SK-N-SH treated with all-trans-retinoic acid at 6 μM for 48 hours (cell line): ENCODE measurements at regions not wholly inside any gene's neighbourhood (a gene's known extent, or its start where the extent isn't known, plus 50 kb on each side); places are given as distances from the start of the nearest gene placed in this dataset.

Experiments used
- ATAC-seq: fragments of 200-7000 bp; cut with Tn5 transposase; 3 replicates; pipeline ENCODE4 v1.9.1; 2020; ENCODE audit warnings: mild to moderate bottlenecking, moderate library complexity
- ARNTL ChIP-seq: fragments of 450-650 bp; formaldehyde crosslinking; IDR thresholded peaks from 2 replicates; pipeline ENCODE4 v1.5.0; 2020; ENCODE audit warnings: low read depth, mild to moderate bottlenecking, moderate library complexity, borderline replicate concordance
- BACH2 ChIP-seq: fragments of 250-450 bp; sonication (Bioruptor Pico); IDR thresholded peaks from 2 replicates; pipeline ENCODE4 v1.9.0; 2021; ENCODE audit warnings: mild to moderate bottlenecking, borderline replicate concordance
- CSDC2 ChIP-seq: fragments of 250-450 bp; sonication (Bioruptor Pico); IDR thresholded peaks from 2 replicates; pipeline ENCODE4 v1.5.0; 2020; ENCODE audit warnings: mild to moderate bottlenecking, moderate library complexity
- ESRRG ChIP-seq: fragments of 250-450 bp; sonication (Bioruptor Pico); IDR thresholded peaks from 2 replicates; pipeline ENCODE4 v1.6.1; 2021; ENCODE audit warnings: mild to moderate bottlenecking
- GLIS3 ChIP-seq: fragments of 250-450 bp; sonication (Bioruptor Pico); IDR thresholded peaks from 2 replicates; pipeline ENCODE4 v1.5.0; 2020; ENCODE audit warnings: mild to moderate bottlenecking, moderate library complexity
- ISL1 ChIP-seq: fragments of 250-450 bp; sonication (Bioruptor Pico); IDR thresholded peaks from 2 replicates; pipeline ENCODE4 v2.1.2; 2022; ENCODE audit warnings: mild to moderate bottlenecking, moderate library complexity
- OSR1 ChIP-seq: fragments of 250-450 bp; sonication (Bioruptor Pico); IDR thresholded peaks from 2 replicates; pipeline ENCODE4 v1.8.0; 2022; ENCODE audit warnings: moderate library complexity, mild to moderate bottlenecking, inconsistent platforms
- PPARA ChIP-seq: fragments of 250-450 bp; sonication (Bioruptor Pico); IDR thresholded peaks from 2 replicates; pipeline ENCODE4 v1.5.0; 2020; ENCODE audit warnings: mild to moderate bottlenecking, borderline replicate concordance
- RARB ChIP-seq: fragments of 250-450 bp; sonication (Bioruptor Pico); IDR thresholded peaks from 2 replicates; pipeline ENCODE4 v1.8.0; 2021; ENCODE audit warnings: mild to moderate bottlenecking, moderate library complexity
- SNAI2 ChIP-seq: fragments of 250-450 bp; sonication (Bioruptor Pico); IDR thresholded peaks from 2 replicates; pipeline ENCODE4 v1.5.0; 2020; ENCODE audit warnings: mild to moderate bottlenecking, moderate library complexity
- TCF4 ChIP-seq: fragments of 250-450 bp; sonication (Bioruptor Pico); IDR thresholded peaks from 2 replicates; pipeline ENCODE4 v1.8.0; 2021; ENCODE audit warnings: mild to moderate bottlenecking, moderate library complexity, borderline replicate concordance
- TOX ChIP-seq: fragments of 250-450 bp; sonication (Bioruptor Pico); IDR thresholded peaks from 2 replicates; pipeline ENCODE4 v1.8.0; 2021; ENCODE audit warnings: mild to moderate bottlenecking, moderate library complexity, borderline replicate concordance
- ZC3H10 ChIP-seq: fragments of 250-450 bp; sonication (Bioruptor Pico); IDR thresholded peaks from 2 replicates; pipeline ENCODE4 v1.5.1; 2021; ENCODE audit warnings: mild to moderate bottlenecking, moderate library complexity
- ZFP3 ChIP-seq: fragments of 250-450 bp; sonication (Bioruptor Pico); IDR thresholded peaks from 2 replicates; pipeline ENCODE4 v1.5.0; 2020; ENCODE audit warnings: mild to moderate bottlenecking, moderate library complexity
- ZFP30 ChIP-seq: fragments of 450-650 bp; formaldehyde crosslinking; IDR thresholded peaks from 2 replicates; pipeline ENCODE4 v1.5.0; 2022; ENCODE audit warnings: mild to moderate bottlenecking, moderate library complexity
- ZNF565 ChIP-seq: fragments of 450-650 bp; formaldehyde crosslinking; conservative IDR thresholded peaks from 2 replicates; pipeline ENCODE4 v1.5.0; 2020; ENCODE audit warnings: low read depth, mild to moderate bottlenecking, moderate library complexity
- ZNF70 ChIP-seq: fragments of 450-650 bp; formaldehyde crosslinking; IDR thresholded peaks from 2 replicates; pipeline ENCODE4 v1.5.0; 2020; ENCODE audit warnings: mild to moderate bottlenecking, moderate library complexity
- ZNF8 ChIP-seq: fragments of 450-650 bp; formaldehyde crosslinking; IDR thresholded peaks from 2 replicates; pipeline ENCODE4 v1.5.0; 2020; ENCODE audit warnings: mild to moderate bottlenecking, moderate library complexity
- TF ChIP-seq, protein P1 (sequence below): fragments of 250-450 bp; sonication (Bioruptor Pico); IDR thresholded peaks from 2 replicates; pipeline ENCODE4 v1.5.0; 2020; ENCODE audit warnings: mild to moderate bottlenecking, moderate library complexity
- TF ChIP-seq, protein P2 (sequence below): fragments of 250-450 bp; sonication (Bioruptor Pico); IDR thresholded peaks from 2 replicates; pipeline ENCODE4 v1.8.0; 2021; ENCODE audit warnings: low read depth, mild to moderate bottlenecking, moderate library complexity, borderline replicate concordance
- TF ChIP-seq, protein P3 (sequence below): fragments of 250-450 bp; sonication (Bioruptor Pico); IDR thresholded peaks from 2 replicates; pipeline ENCODE4 v1.5.1; 2020; ENCODE audit warnings: low read depth, mild to moderate bottlenecking, moderate library complexity
- TF ChIP-seq, protein P4 (sequence below): fragments of 250-450 bp; sonication (Bioruptor Pico); IDR thresholded peaks from 2 replicates; pipeline ENCODE4 v1.8.0; 2020; ENCODE audit warnings: mild to moderate bottlenecking, moderate library complexity, borderline replicate concordance
- TF ChIP-seq, protein P5 (sequence below): fragments of 250-450 bp; sonication (Bioruptor Pico); IDR thresholded peaks from 2 replicates; pipeline ENCODE4 v1.5.1; 2021; ENCODE audit warnings: mild to moderate bottlenecking, moderate library complexity

DNA sequence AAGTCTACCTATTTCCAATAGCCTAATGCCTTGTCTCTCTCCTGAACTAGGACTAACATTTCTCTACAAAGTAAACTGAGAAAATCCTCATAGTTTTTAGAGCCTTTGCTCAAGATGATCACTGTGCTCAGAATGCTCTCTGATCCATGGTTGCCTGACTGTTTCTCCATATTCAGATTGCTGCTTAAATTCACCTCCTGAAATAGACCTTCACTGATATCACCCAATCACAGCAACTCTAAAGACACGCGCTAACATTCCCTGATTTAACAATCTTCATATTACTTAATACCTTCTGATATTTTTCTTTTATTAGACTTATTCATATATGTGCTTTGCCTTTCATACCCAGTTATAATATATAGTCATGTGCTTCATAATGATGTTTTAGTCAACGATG, 148.9 kb upstream of the SP4 start:
- no peak for TF ChIP-seq OSR1 (CRISPR knock-in tag)
- no peak for TF ChIP-seq ZFP3 (CRISPR knock-in tag)
- TF ChIP-seq ZNF70 (CRISPR knock-in tag): peak; percentile 94
- no peak for TF ChIP-seq PPARA (CRISPR knock-in tag)
- no peak for TF ChIP-seq RARB (CRISPR knock-in tag)
- TF ChIP-seq, protein P1, sequence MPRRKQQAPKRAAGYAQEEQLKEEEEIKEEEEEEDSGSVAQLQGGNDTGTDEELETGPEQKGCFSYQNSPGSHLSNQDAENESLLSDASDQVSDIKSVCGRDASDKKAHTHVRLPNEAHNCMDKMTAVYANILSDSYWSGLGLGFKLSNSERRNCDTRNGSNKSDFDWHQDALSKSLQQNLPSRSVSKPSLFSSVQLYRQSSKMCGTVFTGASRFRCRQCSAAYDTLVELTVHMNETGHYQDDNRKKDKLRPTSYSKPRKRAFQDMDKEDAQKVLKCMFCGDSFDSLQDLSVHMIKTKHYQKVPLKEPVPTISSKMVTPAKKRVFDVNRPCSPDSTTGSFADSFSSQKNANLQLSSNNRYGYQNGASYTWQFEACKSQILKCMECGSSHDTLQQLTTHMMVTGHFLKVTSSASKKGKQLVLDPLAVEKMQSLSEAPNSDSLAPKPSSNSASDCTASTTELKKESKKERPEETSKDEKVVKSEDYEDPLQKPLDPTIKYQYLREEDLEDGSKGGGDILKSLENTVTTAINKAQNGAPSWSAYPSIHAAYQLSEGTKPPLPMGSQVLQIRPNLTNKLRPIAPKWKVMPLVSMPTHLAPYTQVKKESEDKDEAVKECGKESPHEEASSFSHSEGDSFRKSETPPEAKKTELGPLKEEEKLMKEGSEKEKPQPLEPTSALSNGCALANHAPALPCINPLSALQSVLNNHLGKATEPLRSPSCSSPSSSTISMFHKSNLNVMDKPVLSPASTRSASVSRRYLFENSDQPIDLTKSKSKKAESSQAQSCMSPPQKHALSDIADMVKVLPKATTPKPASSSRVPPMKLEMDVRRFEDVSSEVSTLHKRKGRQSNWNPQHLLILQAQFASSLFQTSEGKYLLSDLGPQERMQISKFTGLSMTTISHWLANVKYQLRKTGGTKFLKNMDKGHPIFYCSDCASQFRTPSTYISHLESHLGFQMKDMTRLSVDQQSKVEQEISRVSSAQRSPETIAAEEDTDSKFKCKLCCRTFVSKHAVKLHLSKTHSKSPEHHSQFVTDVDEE (CRISPR knock-in tag): no peak
- ATAC-seq: no peak

DNA sequence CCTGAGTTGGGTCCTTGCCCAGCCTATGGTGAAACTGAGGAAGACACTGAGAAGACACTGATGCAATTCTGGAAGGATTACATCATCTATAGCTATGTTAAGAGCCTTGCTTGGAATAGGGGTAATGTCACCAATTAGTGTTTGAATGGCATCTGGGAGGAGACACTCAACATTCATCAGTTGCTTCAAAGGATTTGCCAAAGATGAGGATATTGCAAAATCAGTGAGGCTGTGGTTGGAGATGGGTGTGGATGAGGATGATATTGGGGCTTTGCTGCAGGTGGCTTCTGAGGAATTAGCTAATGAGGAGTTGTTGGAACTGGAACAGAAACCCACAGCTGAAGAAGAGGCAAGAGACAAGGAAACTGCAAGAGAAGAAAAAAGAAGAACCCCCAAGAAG, 146.7 kb upstream of the SP4 start:
- ATAC-seq: no peak
- TF ChIP-seq ZNF70 (CRISPR knock-in tag) (no peak), ZC3H10 (CRISPR knock-in tag) (no peak), ZNF8 (CRISPR knock-in tag) (no peak), GLIS3 (CRISPR knock-in tag) (no peak), ISL1 (CRISPR knock-in tag) (no peak), ESRRG (no peak), TOX (no peak), RARB (CRISPR knock-in tag) (no peak), SNAI2 (CRISPR knock-in tag) (no peak), ZNF565 (CRISPR knock-in tag) (no peak), BACH2 (CRISPR knock-in tag) (no peak)
- TF ChIP-seq, protein P2, sequence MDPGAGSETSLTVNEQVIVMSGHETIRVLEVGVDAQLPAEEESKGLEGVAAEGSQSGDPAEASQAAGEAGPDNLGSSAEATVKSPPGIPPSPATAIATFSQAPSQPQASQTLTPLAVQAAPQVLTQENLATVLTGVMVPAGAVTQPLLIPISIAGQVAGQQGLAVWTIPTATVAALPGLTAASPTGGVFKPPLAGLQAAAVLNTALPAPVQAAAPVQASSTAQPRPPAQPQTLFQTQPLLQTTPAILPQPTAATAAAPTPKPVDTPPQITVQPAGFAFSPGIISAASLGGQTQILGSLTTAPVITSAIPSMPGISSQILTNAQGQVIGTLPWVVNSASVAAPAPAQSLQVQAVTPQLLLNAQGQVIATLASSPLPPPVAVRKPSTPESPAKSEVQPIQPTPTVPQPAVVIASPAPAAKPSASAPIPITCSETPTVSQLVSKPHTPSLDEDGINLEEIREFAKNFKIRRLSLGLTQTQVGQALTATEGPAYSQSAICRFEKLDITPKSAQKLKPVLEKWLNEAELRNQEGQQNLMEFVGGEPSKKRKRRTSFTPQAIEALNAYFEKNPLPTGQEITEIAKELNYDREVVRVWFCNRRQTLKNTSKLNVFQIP (CRISPR knock-in tag): no peak
- TF ChIP-seq, protein P3, sequence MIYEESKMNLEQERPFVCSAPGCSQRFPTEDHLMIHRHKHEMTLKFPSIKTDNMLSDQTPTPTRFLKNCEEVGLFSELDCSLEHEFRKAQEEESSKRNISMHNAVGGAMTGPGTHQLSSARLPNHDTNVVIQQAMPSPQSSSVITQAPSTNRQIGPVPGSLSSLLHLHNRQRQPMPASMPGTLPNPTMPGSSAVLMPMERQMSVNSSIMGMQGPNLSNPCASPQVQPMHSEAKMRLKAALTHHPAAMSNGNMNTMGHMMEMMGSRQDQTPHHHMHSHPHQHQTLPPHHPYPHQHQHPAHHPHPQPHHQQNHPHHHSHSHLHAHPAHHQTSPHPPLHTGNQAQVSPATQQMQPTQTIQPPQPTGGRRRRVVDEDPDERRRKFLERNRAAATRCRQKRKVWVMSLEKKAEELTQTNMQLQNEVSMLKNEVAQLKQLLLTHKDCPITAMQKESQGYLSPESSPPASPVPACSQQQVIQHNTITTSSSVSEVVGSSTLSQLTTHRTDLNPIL (CRISPR knock-in tag): no peak
- TF ChIP-seq, protein P4, sequence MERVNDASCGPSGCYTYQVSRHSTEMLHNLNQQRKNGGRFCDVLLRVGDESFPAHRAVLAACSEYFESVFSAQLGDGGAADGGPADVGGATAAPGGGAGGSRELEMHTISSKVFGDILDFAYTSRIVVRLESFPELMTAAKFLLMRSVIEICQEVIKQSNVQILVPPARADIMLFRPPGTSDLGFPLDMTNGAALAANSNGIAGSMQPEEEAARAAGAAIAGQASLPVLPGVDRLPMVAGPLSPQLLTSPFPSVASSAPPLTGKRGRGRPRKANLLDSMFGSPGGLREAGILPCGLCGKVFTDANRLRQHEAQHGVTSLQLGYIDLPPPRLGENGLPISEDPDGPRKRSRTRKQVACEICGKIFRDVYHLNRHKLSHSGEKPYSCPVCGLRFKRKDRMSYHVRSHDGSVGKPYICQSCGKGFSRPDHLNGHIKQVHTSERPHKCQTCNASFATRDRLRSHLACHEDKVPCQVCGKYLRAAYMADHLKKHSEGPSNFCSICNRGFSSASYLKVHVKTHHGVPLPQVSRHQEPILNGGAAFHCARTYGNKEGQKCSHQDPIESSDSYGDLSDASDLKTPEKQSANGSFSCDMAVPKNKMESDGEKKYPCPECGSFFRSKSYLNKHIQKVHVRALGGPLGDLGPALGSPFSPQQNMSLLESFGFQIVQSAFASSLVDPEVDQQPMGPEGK (CRISPR knock-in tag): no peak
- TF ChIP-seq, protein P5, sequence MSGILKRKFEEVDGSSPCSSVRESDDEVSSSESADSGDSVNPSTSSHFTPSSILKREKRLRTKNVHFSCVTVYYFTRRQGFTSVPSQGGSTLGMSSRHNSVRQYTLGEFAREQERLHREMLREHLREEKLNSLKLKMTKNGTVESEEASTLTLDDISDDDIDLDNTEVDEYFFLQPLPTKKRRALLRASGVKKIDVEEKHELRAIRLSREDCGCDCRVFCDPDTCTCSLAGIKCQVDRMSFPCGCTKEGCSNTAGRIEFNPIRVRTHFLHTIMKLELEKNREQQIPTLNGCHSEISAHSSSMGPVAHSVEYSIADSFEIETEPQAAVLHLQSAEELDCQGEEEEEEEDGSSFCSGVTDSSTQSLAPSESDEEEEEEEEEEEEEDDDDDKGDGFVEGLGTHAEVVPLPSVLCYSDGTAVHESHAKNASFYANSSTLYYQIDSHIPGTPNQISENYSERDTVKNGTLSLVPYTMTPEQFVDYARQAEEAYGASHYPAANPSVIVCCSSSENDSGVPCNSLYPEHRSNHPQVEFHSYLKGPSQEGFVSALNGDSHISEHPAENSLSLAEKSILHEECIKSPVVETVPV (CRISPR knock-in tag): no peak

DNA sequence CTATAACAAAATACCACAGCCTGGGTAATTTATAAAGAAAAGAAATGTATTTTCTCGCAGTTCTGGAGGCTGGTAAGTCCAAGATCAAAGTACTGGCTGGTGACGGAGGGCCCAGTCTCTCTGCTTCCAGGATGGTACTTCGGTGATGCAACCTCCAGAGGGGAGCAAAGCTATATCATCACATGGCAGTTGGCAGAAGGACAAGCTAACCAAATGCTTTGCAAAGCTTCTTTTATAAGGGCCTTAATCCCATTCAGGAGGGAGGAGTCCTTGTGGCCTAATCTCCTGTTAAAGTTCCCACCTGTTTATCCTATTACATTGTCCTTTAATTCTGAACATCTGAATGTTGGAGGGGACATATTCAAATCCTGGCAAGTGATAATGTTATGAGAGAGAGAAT, 134.1 kb upstream of the SP4 start:
- no peak for ATAC-seq
- no peak for TF ChIP-seq ZC3H10 (CRISPR knock-in tag)
- no peak for TF ChIP-seq BACH2 (CRISPR knock-in tag)
- TF ChIP-seq PPARA (CRISPR knock-in tag): no peak

DNA sequence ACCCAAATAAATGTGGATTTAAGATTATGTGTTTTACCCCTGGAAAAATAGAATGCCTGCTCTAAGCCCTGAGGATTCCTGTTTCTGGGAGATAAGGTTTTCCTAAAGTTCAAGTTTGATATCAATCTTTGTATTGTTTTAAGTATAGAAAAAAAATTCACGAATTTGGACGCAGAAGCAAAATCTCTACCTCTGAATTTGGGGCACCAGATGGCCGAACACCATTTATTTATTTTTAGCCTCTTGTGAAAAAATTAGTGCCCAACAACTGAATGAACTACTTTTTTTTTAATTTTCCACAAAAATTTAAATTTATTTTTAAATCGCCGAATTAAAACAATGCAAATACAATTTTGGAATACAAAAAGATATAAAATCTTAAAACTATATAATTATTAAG, 128.1 kb upstream of the SP4 start:
- no peak for TF ChIP-seq ZFP30 (CRISPR knock-in tag)
- no peak for TF ChIP-seq ZNF8 (CRISPR knock-in tag)
- TF ChIP-seq ZC3H10 (CRISPR knock-in tag): no peak
- no peak for TF ChIP-seq GLIS3 (CRISPR knock-in tag)
- TF ChIP-seq SNAI2 (CRISPR knock-in tag): no peak
- TF ChIP-seq, protein P4 (CRISPR knock-in tag): no peak
- TF ChIP-seq CSDC2 (CRISPR knock-in tag): no peak
- TF ChIP-seq PPARA (CRISPR knock-in tag): no peak
- TF ChIP-seq TCF4: no peak
- TF ChIP-seq OSR1 (CRISPR knock-in tag): no peak
- no peak for TF ChIP-seq ARNTL
- TF ChIP-seq BACH2 (CRISPR knock-in tag): no peak
- no peak for TF ChIP-seq ESRRG
- no peak for TF ChIP-seq ISL1 (CRISPR knock-in tag)
- TF ChIP-seq, all 23 proteins: peak for 0
- no peak for ATAC-seq
